HG03066 (cell line): ENCODE measurements at regions not wholly inside any gene's neighbourhood (a gene's known extent, or its start where the extent isn't known, plus 50 kb on each side); places are given as distances from the start of the nearest gene placed in this dataset.

ENCODE experiments used
- ATAC-seq: cut with Tn5 transposase; IDR thresholded peaks from one replicate; pipeline ENCODE4 v1.9.1; 2021; ENCODE audit warnings: low read depth; ENCODE audit not compliant: unreplicated experiment

GRCh38 chr21:23245255-23245654, 2247.0 kb downstream of the NCAM2 start:
- no peak for ATAC-seq

- no peak for ATAC-seq
Measured at GRCh38 chr21:23223882-23224281, 2225.7 kb downstream of the NCAM2 start.

- ATAC-seq: no peak
Measured at GRCh38 chr21:23218667-23219066, 2220.5 kb downstream of the NCAM2 start.

GRCh38 chr21:23217597-23217996, 2219.4 kb downstream of the NCAM2 start:
- ATAC-seq: no peak

GRCh38 chr21:23215261-23215660, 2217.1 kb downstream of the NCAM2 start:
- no peak for ATAC-seq
